Upper lobe of left lung (tissue), 4 donors: ENCODE measurements at regions not wholly inside any gene's neighbourhood (a gene's known extent, or its start where the extent isn't known, plus 50 kb on each side); places are given as distances from the start of the nearest gene placed in this dataset.

Experiments
- POLR2A ChIP-seq, 4 donors: fragments of 450-650 bp; IDR thresholded peaks; one replicate each; pipeline ENCODE4 v1.5.1; 2016 to 2017; ENCODE audit warnings: antibody characterized with exemption in 4 of 4, mild to moderate bottlenecking in 2 of 4
- TF ChIP-seq, protein P1 (sequence below), 6 experiments: fragments of 450-650 bp in 4 of 6; fragments of 200-600 bp in 2 of 6; sonication (generic) in 2 of 6; IDR thresholded peaks; one replicate each; pipeline ENCODE4 v1.5.1; 2016 to 2019; ENCODE audit warnings: antibody characterized with exemption in 6 of 6

DNA sequence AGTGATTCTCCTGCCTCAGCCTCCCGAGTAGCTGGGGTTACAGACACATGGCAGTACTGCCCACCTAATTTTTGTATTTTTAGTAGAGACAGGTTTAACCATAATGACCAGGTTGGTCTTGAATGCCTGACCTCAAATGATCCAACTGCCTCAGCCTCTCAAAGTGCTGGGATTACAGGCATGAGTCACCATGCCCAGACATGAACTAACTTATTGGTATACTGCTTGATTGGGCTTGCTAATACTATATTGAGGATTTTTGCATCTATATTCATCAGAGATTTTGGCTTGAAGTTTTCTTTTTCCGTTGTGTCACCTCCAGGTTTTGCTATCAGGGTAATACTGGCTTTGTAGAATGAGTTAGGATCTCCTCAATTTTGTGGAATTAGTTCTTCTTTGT, 706.1 kb upstream of the HS6ST1 start:
- TF ChIP-seq, protein P1, sequence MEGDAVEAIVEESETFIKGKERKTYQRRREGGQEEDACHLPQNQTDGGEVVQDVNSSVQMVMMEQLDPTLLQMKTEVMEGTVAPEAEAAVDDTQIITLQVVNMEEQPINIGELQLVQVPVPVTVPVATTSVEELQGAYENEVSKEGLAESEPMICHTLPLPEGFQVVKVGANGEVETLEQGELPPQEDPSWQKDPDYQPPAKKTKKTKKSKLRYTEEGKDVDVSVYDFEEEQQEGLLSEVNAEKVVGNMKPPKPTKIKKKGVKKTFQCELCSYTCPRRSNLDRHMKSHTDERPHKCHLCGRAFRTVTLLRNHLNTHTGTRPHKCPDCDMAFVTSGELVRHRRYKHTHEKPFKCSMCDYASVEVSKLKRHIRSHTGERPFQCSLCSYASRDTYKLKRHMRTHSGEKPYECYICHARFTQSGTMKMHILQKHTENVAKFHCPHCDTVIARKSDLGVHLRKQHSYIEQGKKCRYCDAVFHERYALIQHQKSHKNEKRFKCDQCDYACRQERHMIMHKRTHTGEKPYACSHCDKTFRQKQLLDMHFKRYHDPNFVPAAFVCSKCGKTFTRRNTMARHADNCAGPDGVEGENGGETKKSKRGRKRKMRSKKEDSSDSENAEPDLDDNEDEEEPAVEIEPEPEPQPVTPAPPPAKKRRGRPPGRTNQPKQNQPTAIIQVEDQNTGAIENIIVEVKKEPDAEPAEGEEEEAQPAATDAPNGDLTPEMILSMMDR (IDR thresholded peaks at IDR 0.05): no peak
- TF ChIP-seq POLR2A (IDR thresholded peaks at IDR 0.05): no peak
